OCI-LY3 (cell line): ENCODE measurements at regions not wholly inside any gene's neighbourhood (a gene's known extent, or its start where the extent isn't known, plus 50 kb on each side); places are given as distances from the start of the nearest gene placed in this dataset.

Source experiments
- H2AFZ ChIP-seq: fragments of 200-600, 300-600 bp; shearing (Covaris generic); 2 replicates; pipeline ENCODE4 v1.6.0; 2014; ENCODE audit warnings: antibody characterized with exemption, low read depth, low read length
- H3K27ac ChIP-seq: fragments of 200-600, 300-600 bp; sonication (generic); 2 replicates; pipeline ENCODE4 v1.5.1; 2014; ENCODE audit warnings: mild to moderate bottlenecking, low read length, moderate library complexity, mixed read lengths
- H3K27me3 ChIP-seq: fragments of 200-600, 300-600 bp; sonication (generic); 2 replicates; pipeline ENCODE4 v1.6.1; 2014; ENCODE audit warnings: low read depth, low read length, mixed read lengths
- H3K36me3 ChIP-seq: fragments of 200-600, 300-600 bp; sonication (generic); replicated peaks from 2 replicates; pipeline ENCODE3; 2014; ENCODE audit warnings: low read depth, low read length, mixed read lengths
- H3K4me1 ChIP-seq: fragments of 300-600, 200-600 bp; sonication (generic); 2 replicates; pipeline ENCODE4 v1.6.1; 2014; ENCODE audit warnings: low read length, mixed read lengths
- H3K4me2 ChIP-seq: fragments of 200-600, 300-600 bp; sonication (generic); 2 replicates; pipeline ENCODE4 v1.6.1; 2014; ENCODE audit warnings: low read length, mixed read lengths
- H3K4me3 ChIP-seq: fragments of 300-600, 200-600 bp; sonication (generic); 2 replicates; pipeline ENCODE4 v1.5.1; 2014; ENCODE audit warnings: antibody characterized with exemption, mild to moderate bottlenecking, low read length, moderate library complexity
- H3K79me2 ChIP-seq: fragments of 300-600, 200-600 bp; shearing (Covaris generic); 2 replicates; pipeline ENCODE4 v1.6.1; 2014; ENCODE audit warnings: mild to moderate bottlenecking, low read length, mixed read lengths
- H3K9ac ChIP-seq: fragments of 300-600, 200-600 bp; shearing (Covaris generic); 2 replicates; pipeline ENCODE4 v1.6.0; 2014; ENCODE audit warnings: mild to moderate bottlenecking, low read length, moderate library complexity
- H3K9me3 ChIP-seq: fragments of 200-600, 300-600 bp; shearing (Covaris generic); 2 replicates; pipeline ENCODE4 v1.6.1; 2014; ENCODE audit warnings: low read length, mixed read lengths; ENCODE audit not compliant: insufficient read depth
- H4K20me1 ChIP-seq: fragments of 200-600, 300-600 bp; sonication (generic); 2 replicates; pipeline ENCODE4 v1.6.1; 2016; ENCODE audit warnings: low read length, mixed read lengths; ENCODE audit not compliant: insufficient read depth
- EZH2phosphoT487 ChIP-seq: fragments of 200-600 bp; shearing (Covaris generic); IDR thresholded peaks from 2 replicates; pipeline ENCODE4 v1.6.1; 2018; ENCODE audit warnings: antibody characterized with exemption, mixed run types, low read depth
- TF ChIP-seq, protein P1 (sequence below): fragments of 200-600, 300-600 bp; sonication (generic); IDR thresholded peaks from 2 replicates; pipeline ENCODE4 v1.5.1; 2014; ENCODE audit warnings: antibody characterized with exemption, low read length, low read depth

DNA sequence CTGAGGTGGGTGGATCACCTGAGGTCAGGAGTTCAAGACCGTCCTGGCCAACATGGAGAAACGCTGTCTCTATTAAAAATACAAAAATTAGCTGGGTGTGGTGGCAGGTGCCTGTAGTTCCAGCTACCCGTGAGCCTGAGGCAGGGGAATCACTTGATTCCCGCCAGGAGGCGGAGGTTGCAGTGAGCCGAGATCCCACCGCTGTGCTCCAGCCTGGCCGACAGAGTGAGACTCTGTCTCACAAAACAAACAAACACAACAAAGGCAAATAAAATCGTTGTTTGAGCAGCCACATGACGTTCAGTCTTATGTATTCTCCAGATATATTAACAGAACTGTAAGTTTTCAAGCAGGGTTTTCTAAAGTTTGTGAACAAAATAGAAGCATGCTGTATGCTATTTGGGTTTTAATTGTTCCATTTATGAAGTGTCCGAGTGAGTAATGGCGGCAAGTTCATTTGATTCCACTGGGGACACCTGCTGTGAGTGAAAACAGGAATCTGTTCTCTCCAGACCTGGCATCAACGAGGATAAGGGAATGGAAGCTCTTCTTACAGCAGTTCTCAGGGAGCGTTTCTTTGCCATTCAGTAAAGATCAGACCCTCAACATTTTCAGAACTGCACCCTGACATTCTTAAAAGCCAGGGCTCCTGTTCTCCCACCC is 122.5 kb upstream of the PITRM1 start:
- H3K4me3 ChIP-seq, result no peak overlapping the region
- no peak overlapping the region for H3K4me2 ChIP-seq
- H3K9me3 ChIP-seq, result no peaks in the 10 kb centered on the region
- no peak for TF ChIP-seq EZH2phosphoT487
- TF ChIP-seq, protein P1, sequence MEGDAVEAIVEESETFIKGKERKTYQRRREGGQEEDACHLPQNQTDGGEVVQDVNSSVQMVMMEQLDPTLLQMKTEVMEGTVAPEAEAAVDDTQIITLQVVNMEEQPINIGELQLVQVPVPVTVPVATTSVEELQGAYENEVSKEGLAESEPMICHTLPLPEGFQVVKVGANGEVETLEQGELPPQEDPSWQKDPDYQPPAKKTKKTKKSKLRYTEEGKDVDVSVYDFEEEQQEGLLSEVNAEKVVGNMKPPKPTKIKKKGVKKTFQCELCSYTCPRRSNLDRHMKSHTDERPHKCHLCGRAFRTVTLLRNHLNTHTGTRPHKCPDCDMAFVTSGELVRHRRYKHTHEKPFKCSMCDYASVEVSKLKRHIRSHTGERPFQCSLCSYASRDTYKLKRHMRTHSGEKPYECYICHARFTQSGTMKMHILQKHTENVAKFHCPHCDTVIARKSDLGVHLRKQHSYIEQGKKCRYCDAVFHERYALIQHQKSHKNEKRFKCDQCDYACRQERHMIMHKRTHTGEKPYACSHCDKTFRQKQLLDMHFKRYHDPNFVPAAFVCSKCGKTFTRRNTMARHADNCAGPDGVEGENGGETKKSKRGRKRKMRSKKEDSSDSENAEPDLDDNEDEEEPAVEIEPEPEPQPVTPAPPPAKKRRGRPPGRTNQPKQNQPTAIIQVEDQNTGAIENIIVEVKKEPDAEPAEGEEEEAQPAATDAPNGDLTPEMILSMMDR, result no peak
- no peak overlapping the region for H2AFZ ChIP-seq
- no peak overlapping the region for H3K9ac ChIP-seq
- no peak overlapping the region for H3K27ac ChIP-seq
- no peaks in the 10 kb centered on the region for H3K79me2 ChIP-seq
- H3K27me3 ChIP-seq, result no peaks in the 10 kb centered on the region
- H4K20me1 ChIP-seq, result no peaks in the 10 kb centered on the region
- H3K36me3 ChIP-seq, result no peaks in the 10 kb centered on the region
- H3K4me1 ChIP-seq, result no peaks in the 10 kb centered on the region

DNA sequence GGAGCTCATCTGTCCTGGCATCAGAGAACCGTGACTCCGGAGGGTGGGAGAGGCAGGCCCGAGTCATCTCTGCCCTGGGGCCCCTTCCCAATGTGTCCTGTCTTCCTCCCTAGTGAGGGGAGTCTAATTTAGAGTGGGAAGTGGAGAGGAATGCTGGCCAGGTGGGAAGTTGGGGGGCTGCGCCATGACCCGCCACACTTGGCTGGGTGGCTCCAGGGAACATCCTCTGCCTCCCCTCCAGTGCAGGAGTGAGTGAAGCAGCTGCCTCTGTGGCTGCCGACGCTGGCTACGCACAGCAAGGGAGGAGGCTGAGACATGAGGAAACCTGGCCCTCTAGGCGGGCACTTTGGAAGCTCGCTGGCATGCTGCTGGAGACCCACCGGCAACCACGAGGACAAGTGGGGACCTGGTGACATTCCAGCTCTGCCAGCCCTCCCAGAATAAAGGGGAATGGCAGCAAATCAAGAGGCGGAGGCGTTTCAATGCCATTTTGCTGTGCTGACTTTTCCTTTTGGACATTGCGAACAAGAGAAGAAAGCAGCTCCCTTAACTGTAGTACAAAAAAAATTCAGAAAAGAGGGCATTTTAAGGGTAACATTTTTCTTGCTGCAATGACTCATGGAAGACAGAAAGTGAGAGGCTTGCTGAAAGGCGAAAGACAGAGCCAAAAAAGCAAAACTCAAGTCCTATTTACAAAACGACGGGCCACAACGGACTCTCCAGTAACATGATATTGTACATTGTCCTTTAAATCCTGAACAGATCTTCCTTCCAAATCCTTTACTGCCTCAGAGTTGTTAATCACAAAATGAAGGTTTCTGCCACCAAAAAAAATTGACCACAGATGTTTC is 121.2 kb upstream of the PITRM1 start:
- TF ChIP-seq, protein P1, result no peak
- no peak overlapping the region for H3K4me3 ChIP-seq
- H3K27me3 ChIP-seq, result no peaks in the 10 kb centered on the region
- H3K4me2 ChIP-seq, result no peak overlapping the region
- no peak overlapping the region for H3K9ac ChIP-seq
- no peaks in the 10 kb centered on the region for H3K36me3 ChIP-seq
- H3K27ac ChIP-seq, result no peak overlapping the region
- no peaks in the 10 kb centered on the region for H4K20me1 ChIP-seq
- no peaks in the 10 kb centered on the region for H3K9me3 ChIP-seq
- no peaks in the 10 kb centered on the region for H3K79me2 ChIP-seq
- H3K4me1 ChIP-seq, result no peaks in the 10 kb centered on the region
- H2AFZ ChIP-seq, result no peak overlapping the region

DNA sequence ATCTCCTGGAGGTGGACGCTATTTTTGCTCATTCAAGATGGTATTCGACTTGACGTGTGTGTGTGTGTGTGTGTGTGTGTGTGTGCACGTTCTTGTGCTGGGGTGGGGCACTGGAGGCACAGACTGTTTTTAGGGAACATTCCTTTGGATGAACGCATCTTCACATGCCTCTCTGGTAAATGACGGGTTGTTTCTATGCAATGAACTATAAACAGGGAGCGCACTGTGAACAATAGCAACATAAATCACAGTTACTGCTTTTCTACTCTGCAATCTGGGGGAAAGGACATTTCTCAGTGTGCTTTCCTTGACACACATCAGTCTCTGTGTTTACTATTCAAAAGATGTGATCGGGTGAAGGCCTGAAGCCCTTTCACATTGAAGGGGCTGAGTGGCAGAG is 120.1 kb upstream of the PITRM1 start:
- Histone ChIP-seq H3K27ac (no peak overlapping the region), H2AFZ (no peak overlapping the region), H3K79me2 (no peaks in the 10 kb centered on the region), H4K20me1 (no peaks in the 10 kb centered on the region), H3K4me3 (no peak overlapping the region), H3K27me3 (no peaks in the 10 kb centered on the region), H3K9me3 (no peaks in the 10 kb centered on the region), H3K4me2 (no peak overlapping the region), H3K9ac (no peak overlapping the region), H3K4me1 (no peaks in the 10 kb centered on the region), H3K36me3 (no peaks in the 10 kb centered on the region)
- TF ChIP-seq EZH2phosphoT487, result no peak
- TF ChIP-seq, protein P1, result no peak

DNA sequence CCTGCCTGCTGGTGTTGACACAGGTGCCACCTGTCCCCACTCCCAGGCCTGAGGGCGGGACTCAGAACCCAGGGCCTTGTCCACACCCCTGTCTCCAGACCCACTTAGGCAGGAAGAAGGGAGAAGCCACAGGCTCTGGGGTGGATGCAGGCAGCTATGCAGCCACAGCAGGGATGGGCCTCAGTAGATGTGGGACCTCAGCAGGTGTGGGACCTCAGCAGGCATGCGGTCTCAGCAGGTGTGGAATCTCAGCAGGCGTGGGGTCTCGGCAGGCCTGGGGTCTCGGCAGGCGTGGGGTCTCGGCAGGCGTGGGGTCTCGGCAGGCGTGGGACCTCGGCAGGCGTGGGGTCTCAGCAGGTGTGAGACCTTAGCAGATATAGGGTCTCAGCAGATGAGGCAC is 118.0 kb upstream of the PITRM1 start:
- H3K79me2 ChIP-seq, result no peaks in the 10 kb centered on the region
- TF ChIP-seq, protein P1, result no peak
- TF ChIP-seq EZH2phosphoT487, result no peak

More for the DNA sequence above, 118.0 kb upstream of the PITRM1 start:
- Histone ChIP-seq H3K4me3 (no peak overlapping the region), H3K9me3 (no peaks in the 10 kb centered on the region), H3K36me3 (no peaks in the 10 kb centered on the region), H3K4me2 (no peak overlapping the region), H2AFZ (no peak overlapping the region), H4K20me1 (no peaks in the 10 kb centered on the region), H3K27ac (no peak overlapping the region), H3K4me1 (no peaks in the 10 kb centered on the region), H3K9ac (no peak overlapping the region), H3K27me3 (no peaks in the 10 kb centered on the region)
